GM12891 (cell line): ENCODE measurements at regions not wholly inside any gene's neighbourhood (a gene's known extent, or its start where the extent isn't known, plus 50 kb on each side); places are given as distances from the start of the nearest gene placed in this dataset.
A peak's percentile ranks its signal among the peaks of the same experiment; 100 is the strongest.
"Not testable (repeated sequence)": the region's sequence is repeated elsewhere in the genome, so short reads cannot be mapped to it uniquely, and the experiment has no call there.

Source experiments
- DNase-seq: peaks from one replicate; pipeline ENCODE4 v3.0.0; 2011; ENCODE audit warnings: low spot score; ENCODE audit not compliant: insufficient read length
- FAIRE-seq: peaks from 2 replicates; lab custom pipeline; 2011; peaks lifted over from hg19 to GRCh38; lab: Jason Lieb, UNC
- PAX5 ChIP-seq: IDR thresholded peaks from 2 replicates; pipeline ENCODE4 v1.6.1; 2011; ENCODE audit warnings: low read length, moderate library complexity, mild to moderate bottlenecking; ENCODE audit not compliant: insufficient read depth, severe bottlenecking
- POLR2A ChIP-seq: IDR thresholded peaks from 2 replicates; pipeline ENCODE4 v1.6.1; 2011; ENCODE audit warnings: low read depth, low read length, control low read depth
- POLR2AphosphoS5 ChIP-seq: IDR thresholded peaks from 2 replicates; pipeline ENCODE4 v1.6.1; 2011; ENCODE audit warnings: low read depth, low read length, control low read depth
- POU2F2 ChIP-seq: IDR thresholded peaks from 2 replicates; pipeline ENCODE4 v1.6.1; 2011; ENCODE audit warnings: low read depth, mild to moderate bottlenecking, control low read depth, low read length, moderate library complexity
- SPI1 ChIP-seq: IDR thresholded peaks from 2 replicates; pipeline ENCODE4 v1.6.1; 2011; ENCODE audit warnings: low read depth, low read length, control low read depth
- TAF1 ChIP-seq: IDR thresholded peaks from 2 replicates; pipeline ENCODE4 v1.6.1; 2011; ENCODE audit warnings: low read depth, low read length, control low read depth

DNA sequence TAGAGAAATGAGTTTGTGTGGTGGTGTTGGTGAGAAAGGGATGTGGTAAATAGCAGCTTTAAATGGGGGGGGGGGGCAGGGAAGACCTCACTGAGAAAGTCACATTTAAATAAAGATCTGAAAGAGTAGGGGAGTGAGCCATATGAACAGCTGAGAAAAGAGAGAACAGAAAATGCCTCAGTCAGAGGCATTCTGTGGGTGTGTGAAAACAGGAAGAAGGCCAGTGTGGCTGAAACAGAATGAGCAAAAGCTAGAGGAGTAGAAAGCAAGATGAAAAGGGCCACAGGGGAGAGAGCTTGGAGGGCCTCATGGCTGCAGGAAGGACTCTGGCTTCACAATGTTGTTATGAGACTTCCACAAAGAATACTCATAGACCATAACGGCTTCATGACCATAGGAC is 783.3 kb downstream of the ZPLD1 start:
- TF ChIP-seq TAF1 (no peak), POU2F2 (peak; percentile 74; the same call in 1 of the 2 replicates), POLR2AphosphoS5 (0 out of 2 replicates have a peak, but pooled peaks have one; percentile 31), SPI1 (peak; percentile 93), POLR2A (no peak), PAX5 (no peak)
- FAIRE-seq (peak; percentile 85), DNase-seq (peak; percentile 25)

- TF ChIP-seq POU2F2 (no peak), POLR2AphosphoS5 (no peak), PAX5 (no peak)
- no peak for DNase-seq
- no peak for FAIRE-seq
These were observed 784.0 kb downstream of the ZPLD1 start for GRCh38 chr3:103218793-103219192.

DNA sequence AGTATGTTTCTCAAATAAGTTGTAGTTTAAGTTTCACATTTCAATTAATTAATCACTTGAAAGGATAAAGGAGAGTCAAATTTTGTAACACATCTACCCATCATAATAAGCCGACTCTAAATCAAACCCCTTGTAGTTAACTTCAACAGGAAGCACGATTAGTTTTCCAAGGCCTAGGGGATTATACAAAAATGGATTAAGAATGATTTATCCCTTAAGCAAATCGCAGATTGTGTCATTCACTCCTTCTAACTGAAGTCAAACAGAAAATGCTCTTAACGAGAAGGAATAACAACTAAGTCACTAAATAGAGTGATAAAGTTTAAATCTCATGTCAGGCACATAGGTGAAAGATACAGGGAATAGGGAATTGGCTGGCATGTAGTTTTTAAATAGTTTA is 792.8 kb downstream of the ZPLD1 start:
- TF ChIP-seq POLR2AphosphoS5 (no peak), POLR2A (no peak), SPI1 (no peak), TAF1 (no peak), PAX5 (no peak), POU2F2 (no peak)
- DNase-seq (no peak), FAIRE-seq (no peak)

- FAIRE-seq, result no peak
- no peak for DNase-seq
- TF ChIP-seq SPI1 (no peak), TAF1 (no peak), PAX5 (no peak), POLR2A (no peak), POLR2AphosphoS5 (no peak), POU2F2 (no peak)
These were observed 812.6 kb downstream of the ZPLD1 start for GRCh38 chr3:103247459-103247858.

DNA sequence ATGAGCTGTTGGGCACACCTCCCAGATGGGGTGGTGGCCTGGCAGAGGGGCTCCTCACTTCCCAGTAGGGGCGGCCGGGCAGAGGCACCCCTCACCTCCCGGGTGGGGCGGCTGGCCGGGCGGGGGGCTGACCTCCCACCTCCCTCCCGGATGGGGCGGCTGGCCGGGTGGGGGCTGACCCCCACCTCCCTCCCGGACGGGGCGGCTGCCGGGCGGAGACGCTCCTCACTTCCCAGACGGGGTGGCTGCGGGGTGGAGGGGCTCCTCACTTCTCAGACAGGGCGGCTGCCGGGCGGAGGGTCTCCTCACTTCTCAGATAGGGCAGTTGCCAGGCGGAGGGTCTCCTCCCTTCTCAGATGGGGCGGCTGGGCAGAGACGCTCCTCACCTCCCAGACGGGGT is 820.0 kb downstream of the ZPLD1 start:
- not testable (repeated sequence) for FAIRE-seq

GRCh38 chr3:103269287-103269686 is 834.5 kb downstream of the ZPLD1 start:
- no peak for DNase-seq
- no peak for FAIRE-seq
- no peak for TF ChIP-seq PAX5
- no peak for TF ChIP-seq POLR2A
- no peak for TF ChIP-seq TAF1
- TF ChIP-seq POLR2AphosphoS5, result no peak
- no peak for TF ChIP-seq SPI1
- TF ChIP-seq POU2F2, result no peak

More for the DNA sequence above, 820.0 kb downstream of the ZPLD1 start:
- DNase-seq, result not testable (repeated sequence)

DNA sequence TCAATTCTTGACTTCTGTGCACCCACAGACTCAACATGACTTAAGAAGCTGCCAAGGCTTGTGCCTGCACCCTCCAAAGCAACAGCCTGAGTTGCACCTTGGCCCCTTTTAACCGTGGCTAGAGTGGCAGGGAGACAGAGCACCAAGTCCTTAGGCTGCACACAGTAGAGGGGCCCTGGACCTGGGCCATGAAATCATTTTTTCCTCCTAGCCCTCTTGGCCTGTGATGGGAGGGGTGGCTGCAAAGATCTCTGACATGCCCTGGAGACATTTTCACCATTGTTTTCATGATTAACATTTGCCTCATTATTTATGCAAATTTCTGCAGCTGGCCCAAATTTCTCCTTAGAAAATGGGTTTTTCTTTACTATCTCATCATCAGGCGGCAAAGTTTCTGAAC is 836.8 kb downstream of the ZPLD1 start:
- TF ChIP-seq TAF1 (no peak), POU2F2 (no peak), POLR2A (no peak), POLR2AphosphoS5 (no peak)
- FAIRE-seq, result no peak
- no peak for DNase-seq

GRCh38 chr3:103295974-103296570 is 861.3 kb downstream of the ZPLD1 start:
- FAIRE-seq, result no peak
- TF ChIP-seq POLR2AphosphoS5 (no peak), TAF1 (no peak), POLR2A (no peak), PAX5 (no peak), SPI1 (no peak), POU2F2 (no peak)
- DNase-seq, result no peak

GRCh38 chr3:103297502-103297901 is 862.7 kb downstream of the ZPLD1 start:
- FAIRE-seq, DNase-seq: not testable (repeated sequence)

- FAIRE-seq (no peak), DNase-seq (no peak)
- no peak for TF ChIP-seq TAF1
- TF ChIP-seq SPI1, result no peak
- TF ChIP-seq POU2F2, result no peak
- TF ChIP-seq POLR2A, result no peak
These were observed 871.3 kb downstream of the ZPLD1 start for GRCh38 chr3:103306104-103306503.

GRCh38 chr3:103308921-103309320 is 874.1 kb downstream of the ZPLD1 start:
- FAIRE-seq, result no peak
- DNase-seq, result no peak
- TF ChIP-seq POU2F2 (no peak), POLR2A (no peak), PAX5 (no peak), POLR2AphosphoS5 (no peak), SPI1 (no peak), TAF1 (no peak)

DNA sequence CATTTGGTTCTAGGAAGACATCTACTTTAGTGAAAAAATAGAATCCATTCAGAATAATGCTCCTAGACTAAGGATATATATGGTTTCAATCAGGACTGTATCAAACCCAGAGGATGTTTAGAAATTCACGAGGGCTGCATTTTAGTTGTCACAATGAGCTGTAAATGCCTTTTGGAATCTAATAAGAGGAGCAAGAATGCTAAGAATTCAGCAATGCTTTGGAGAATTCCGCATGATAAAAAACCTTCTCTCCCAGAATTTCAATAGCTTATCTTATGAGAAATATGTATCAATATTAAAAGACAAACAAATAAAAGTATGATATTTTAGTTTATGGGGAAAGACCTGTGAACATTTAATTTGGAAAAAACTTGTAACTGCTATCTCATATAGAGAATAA is 885.1 kb downstream of the ZPLD1 start:
- no peak for DNase-seq
- TF ChIP-seq PAX5 (no peak), POLR2AphosphoS5 (no peak), SPI1 (no peak), POLR2A (no peak), TAF1 (no peak), POU2F2 (no peak)
- FAIRE-seq, result no peak
